Psoas muscle (tissue), 7 donors: ENCODE measurements at regions not wholly inside any gene's neighbourhood (a gene's known extent, or its start where the extent isn't known, plus 50 kb on each side); places are given as distances from the start of the nearest gene placed in this dataset.

Experiments used
- ATAC-seq, 4 donors: fragments of 200-7000 bp; cut with Tn5 transposase; one replicate each; pipeline ENCODE4 v1.9.1; 2020; ENCODE audit warnings: moderate library complexity in 3 of 4, mild to moderate bottlenecking in 2 of 4
- DNase-seq, 2 donors: peaks; one replicate each; pipeline ENCODE4 v3.0.0-alpha.2; 2020
- H3K27ac ChIP-seq: fragments of 200-600 bp; one replicate; pipeline ENCODE4 v1.8.0; 2022
- H3K27me3 ChIP-seq, 3 donors: fragments of 200-600 bp in 1 of 3; one replicate each; pipeline versions ENCODE4 v1.6.1 to v1.8.0; 2013 to 2022; ENCODE audit warnings: low read length in 2 of 3, mild to moderate bottlenecking in 2 of 3, moderate library complexity in 1 of 3; ENCODE audit not compliant: insufficient read depth in 3 of 3
- H3K36me3 ChIP-seq, 2 donors: fragments of 200-600 bp in 1 of 2; one replicate each; pipeline versions ENCODE4 v1.6.1 to v1.8.0; 2013 to 2022; ENCODE audit warnings: low read depth in 1 of 2, mild to moderate bottlenecking in 1 of 2, moderate library complexity in 1 of 2; ENCODE audit not compliant: insufficient read depth in 1 of 2
- H3K4me1 ChIP-seq: fragments of 200-600 bp; one replicate; pipeline ENCODE4 v1.8.0; 2022
- H3K4me3 ChIP-seq: fragments of 200-600 bp; one replicate; pipeline ENCODE4 v1.8.0; 2022; ENCODE audit warnings: mild to moderate bottlenecking
- H3K9me3 ChIP-seq: fragments of 200-600 bp; one replicate; pipeline ENCODE4 v1.8.0; 2022
- WGBS, 3 donors: extraction: QIAGEN DNeasy Blood & Tissue Kit; methylation state at CpG; one replicate each; pipeline versions ENCODE4 v1.1.6 to v1.1.7; 2013; 5-methylcytosine and 5-hydroxymethylcytosine counted together
- intact Hi-C, 2 donors: fragments of 100-400 bp; cut with DNase I; formaldehyde crosslinking; loops; one replicate each; pipeline versions ENCODE4 v1.11.0 to v1.14.2; 2022
- TF ChIP-seq, protein P1 (sequence below): fragments of 200-600 bp; IDR thresholded peaks from one replicate; pipeline ENCODE4 v1.8.0; 2022; ENCODE audit warnings: antibody characterized with exemption
- donor health status: healthy with polysubstance abuse.
- donor health status: DM: no; HTN: no; CAD: no; lungs with moderate emphysema.
- donor health status: Bipolar disorder and iron deficiency.
- donor health status: healthy.
- donor health status: DM: yes; HTN: yes; CAD: no.
- donor health status: DM: no; HTN: no; CAD: no.
- donor health status: DM: yes; HTN: yes; CAD: no.

DNA sequence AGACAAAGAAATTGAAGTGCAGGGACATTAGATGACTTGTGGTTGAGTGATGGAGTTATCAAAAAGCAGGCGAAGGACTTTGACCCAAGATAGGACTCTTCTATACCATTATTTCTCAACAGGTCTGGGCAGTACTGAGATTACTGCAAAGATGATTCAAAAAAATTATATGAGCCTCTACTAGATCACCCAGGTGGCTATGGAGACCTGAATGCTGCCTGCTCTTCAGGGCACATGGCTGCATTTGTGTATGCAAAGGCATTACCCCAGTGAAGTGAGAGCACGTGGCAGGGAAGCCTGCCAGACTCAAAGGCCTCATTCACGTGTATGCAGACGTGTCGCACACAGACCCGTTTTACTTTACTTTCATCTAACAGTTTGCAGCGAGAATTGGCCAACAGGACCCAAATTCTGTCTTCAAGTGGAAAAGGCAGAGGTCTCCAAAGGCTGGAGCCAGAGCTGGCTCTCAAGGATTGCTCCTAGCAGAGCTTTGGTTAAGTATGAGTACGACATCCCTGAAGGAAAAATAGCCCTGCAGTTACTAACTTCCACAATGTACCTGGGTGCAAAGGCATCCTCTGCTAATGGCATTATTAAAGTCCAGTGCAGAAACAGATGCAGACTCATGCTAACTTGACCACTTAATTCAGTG is 113.8 kb upstream of the ARMC2 start:
- H3K27ac ChIP-seq: no peak overlapping the region
- no peaks in the 10 kb centered on the region for H3K9me3 ChIP-seq
- H3K27me3 ChIP-seq: no peaks in the 10 kb centered on the region
- whole genome bisulfite sequencing, 3 donors: 83 to 87% (median 85%) methylated on average over 8 of the region's 8 CpGs
- DNase-seq: no peak
- H3K36me3 ChIP-seq: no peaks in the 10 kb centered on the region
- H3K4me1 ChIP-seq: peaks cover 14% of the 10 kb centered on the region
- no peak overlapping the region for H3K4me3 ChIP-seq
- TF ChIP-seq, protein P1, sequence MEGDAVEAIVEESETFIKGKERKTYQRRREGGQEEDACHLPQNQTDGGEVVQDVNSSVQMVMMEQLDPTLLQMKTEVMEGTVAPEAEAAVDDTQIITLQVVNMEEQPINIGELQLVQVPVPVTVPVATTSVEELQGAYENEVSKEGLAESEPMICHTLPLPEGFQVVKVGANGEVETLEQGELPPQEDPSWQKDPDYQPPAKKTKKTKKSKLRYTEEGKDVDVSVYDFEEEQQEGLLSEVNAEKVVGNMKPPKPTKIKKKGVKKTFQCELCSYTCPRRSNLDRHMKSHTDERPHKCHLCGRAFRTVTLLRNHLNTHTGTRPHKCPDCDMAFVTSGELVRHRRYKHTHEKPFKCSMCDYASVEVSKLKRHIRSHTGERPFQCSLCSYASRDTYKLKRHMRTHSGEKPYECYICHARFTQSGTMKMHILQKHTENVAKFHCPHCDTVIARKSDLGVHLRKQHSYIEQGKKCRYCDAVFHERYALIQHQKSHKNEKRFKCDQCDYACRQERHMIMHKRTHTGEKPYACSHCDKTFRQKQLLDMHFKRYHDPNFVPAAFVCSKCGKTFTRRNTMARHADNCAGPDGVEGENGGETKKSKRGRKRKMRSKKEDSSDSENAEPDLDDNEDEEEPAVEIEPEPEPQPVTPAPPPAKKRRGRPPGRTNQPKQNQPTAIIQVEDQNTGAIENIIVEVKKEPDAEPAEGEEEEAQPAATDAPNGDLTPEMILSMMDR: no peak
- intact Hi-C loops: loop anchor here in 1 of 2 donors (5.0 kb wide), 1 partner anchor 42 kb away; no protein-coding TSS in a partner anchor
- ATAC-seq: no peak

DNA sequence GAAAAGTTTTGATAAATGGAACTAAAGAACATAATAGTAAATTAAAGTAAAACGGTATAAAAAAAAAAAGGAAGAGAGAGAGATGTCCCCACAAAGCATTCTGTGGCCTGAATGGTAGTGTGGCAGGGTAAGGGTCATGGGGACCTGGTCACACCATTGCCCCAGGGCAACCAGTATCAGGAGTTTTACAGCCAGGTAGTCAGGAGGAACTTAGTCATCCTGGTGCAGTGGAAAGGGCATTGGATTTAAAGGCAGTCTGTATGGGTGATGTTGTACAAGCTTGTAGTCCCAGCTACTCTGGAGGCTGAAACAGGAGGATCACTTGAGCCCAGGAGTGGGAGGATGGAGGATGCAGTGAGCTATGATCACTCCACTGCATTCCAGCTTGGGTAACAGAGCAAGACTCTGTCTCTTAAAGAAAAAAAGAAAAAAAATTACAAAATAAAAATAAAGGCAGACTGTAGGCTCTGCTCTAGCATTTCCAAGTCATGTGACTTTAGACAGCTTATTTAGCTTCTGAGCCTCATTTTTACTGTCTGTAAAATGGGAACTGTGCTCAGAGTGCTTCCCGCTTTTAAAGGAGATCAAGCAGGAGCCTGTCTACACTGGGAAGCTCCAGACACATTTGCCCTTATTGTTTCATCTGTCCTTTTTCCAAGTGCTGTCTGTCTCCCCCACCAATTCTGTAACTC is 112.8 kb upstream of the ARMC2 start:
- Histone ChIP-seq H3K4me1 (peaks cover 14% of the 10 kb centered on the region), H3K27me3 (no peaks in the 10 kb centered on the region), H3K9me3 (no peaks in the 10 kb centered on the region), H3K36me3 (no peaks in the 10 kb centered on the region), H3K4me3 (no peak overlapping the region), H3K27ac (no peak overlapping the region)
- intact Hi-C loops: no loop called here
- 86 to 90% (median 86%) methylated on average over 2 of the region's 2 CpGs for WGBS, 3 donors
- TF ChIP-seq, protein P1: no peak
- DNase-seq: no peak
- ATAC-seq: no peak

DNA sequence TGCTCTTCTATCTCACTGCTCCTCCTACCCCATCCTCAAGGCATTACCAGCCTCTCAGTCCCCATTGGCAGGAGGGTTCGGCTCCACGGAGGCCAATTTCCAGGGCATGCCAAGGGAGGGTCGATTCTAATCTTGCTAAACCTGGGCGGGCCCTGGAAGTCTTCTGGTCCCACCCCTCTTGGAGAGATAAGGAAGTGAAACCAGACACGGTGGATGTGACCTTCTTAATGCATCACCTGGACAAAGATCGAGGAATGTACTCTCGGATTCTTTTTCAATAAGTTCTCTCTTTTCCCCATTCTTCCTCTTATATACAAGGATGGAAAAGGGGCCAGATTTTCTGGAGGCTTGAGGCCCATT is 112.2 kb upstream of the ARMC2 start:
- Histone ChIP-seq H3K9me3 (no peaks in the 10 kb centered on the region), H3K4me3 (no peak overlapping the region), H3K36me3 (no peaks in the 10 kb centered on the region), H3K4me1 (peaks cover 16% of the 10 kb centered on the region), H3K27ac (no peak overlapping the region), H3K27me3 (no peaks in the 10 kb centered on the region)
- intact Hi-C loops: no loop called here
- TF ChIP-seq, protein P1: no peak
- ATAC-seq: no peak
- DNase-seq: no peak
- WGBS, 3 donors: 67 to 75% (median 72%) methylated on average over 7 of the region's 7 CpGs

DNA sequence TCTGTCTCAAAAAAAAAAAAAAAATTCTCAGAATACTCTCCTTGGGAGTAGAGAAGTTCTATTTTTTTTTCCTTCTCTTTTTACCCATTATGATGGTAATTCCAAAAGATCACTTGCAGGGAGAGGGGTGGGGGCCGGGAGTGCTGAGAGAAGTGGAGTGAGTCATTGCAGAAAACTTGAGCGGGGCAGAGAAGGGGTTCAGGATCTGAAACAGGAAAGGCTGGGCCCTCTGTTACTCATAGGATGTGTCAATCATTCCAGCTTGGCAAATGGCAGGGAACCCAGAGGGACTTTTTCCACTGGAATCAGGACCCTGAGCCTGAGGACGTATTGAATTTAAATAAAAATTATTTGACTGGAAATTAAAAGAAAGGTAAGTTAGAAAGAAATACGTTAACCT is 111.4 kb upstream of the ARMC2 start:
- Histone ChIP-seq H3K36me3 (no peaks in the 10 kb centered on the region), H3K4me1 (peaks cover 22% of the 10 kb centered on the region), H3K27ac (no peak overlapping the region), H3K4me3 (no peak overlapping the region), H3K27me3 (no peaks in the 10 kb centered on the region), H3K9me3 (no peaks in the 10 kb centered on the region)
- 45 to 60% (median 52%) methylated on average over 4 of the region's 4 CpGs for WGBS, 3 donors
- ATAC-seq (peak in 3 of 4 donors; percentile 18 to 50 (median 47)), DNase-seq (peak in 1 of 2 donors; percentile 30)
- TF ChIP-seq, protein P1: no peak
- intact Hi-C loops: no loop called here
